GM12864 (cell line): ENCODE measurements at regions not wholly inside any gene's neighbourhood (a gene's known extent, or its start where the extent isn't known, plus 50 kb on each side); places are given as distances from the start of the nearest gene placed in this dataset.

Experiments used
- DNase-seq: peaks from one replicate; pipeline ENCODE4 v3.0.0-alpha.2; 2011; ENCODE audit warnings: low read depth
- H3K4me3 ChIP-seq: 2 replicates; pipeline ENCODE4 v1.5.1; 2011; ENCODE audit warnings: mild to moderate bottlenecking, low read depth, low read length, control low read depth
- TF ChIP-seq, protein P1 (sequence below): IDR thresholded peaks from 2 replicates; pipeline ENCODE4 v1.5.1; 2011; ENCODE audit warnings: low read depth, mild to moderate bottlenecking, moderate library complexity, low read length, control low read depth, inconsistent platforms; ENCODE audit errors: missing control alignments

GRCh38 chr5:51033215-51033614 lies 350.0 kb upstream of the ISL1 start:
- TF ChIP-seq, protein P1, sequence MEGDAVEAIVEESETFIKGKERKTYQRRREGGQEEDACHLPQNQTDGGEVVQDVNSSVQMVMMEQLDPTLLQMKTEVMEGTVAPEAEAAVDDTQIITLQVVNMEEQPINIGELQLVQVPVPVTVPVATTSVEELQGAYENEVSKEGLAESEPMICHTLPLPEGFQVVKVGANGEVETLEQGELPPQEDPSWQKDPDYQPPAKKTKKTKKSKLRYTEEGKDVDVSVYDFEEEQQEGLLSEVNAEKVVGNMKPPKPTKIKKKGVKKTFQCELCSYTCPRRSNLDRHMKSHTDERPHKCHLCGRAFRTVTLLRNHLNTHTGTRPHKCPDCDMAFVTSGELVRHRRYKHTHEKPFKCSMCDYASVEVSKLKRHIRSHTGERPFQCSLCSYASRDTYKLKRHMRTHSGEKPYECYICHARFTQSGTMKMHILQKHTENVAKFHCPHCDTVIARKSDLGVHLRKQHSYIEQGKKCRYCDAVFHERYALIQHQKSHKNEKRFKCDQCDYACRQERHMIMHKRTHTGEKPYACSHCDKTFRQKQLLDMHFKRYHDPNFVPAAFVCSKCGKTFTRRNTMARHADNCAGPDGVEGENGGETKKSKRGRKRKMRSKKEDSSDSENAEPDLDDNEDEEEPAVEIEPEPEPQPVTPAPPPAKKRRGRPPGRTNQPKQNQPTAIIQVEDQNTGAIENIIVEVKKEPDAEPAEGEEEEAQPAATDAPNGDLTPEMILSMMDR: no peak
- DNase-seq: no peak
- no peak overlapping the region for H3K4me3 ChIP-seq

- TF ChIP-seq, protein P1: no peak
Observed at GRCh38 chr5:51034222-51034901, 348.9 kb upstream of the ISL1 start.

DNA sequence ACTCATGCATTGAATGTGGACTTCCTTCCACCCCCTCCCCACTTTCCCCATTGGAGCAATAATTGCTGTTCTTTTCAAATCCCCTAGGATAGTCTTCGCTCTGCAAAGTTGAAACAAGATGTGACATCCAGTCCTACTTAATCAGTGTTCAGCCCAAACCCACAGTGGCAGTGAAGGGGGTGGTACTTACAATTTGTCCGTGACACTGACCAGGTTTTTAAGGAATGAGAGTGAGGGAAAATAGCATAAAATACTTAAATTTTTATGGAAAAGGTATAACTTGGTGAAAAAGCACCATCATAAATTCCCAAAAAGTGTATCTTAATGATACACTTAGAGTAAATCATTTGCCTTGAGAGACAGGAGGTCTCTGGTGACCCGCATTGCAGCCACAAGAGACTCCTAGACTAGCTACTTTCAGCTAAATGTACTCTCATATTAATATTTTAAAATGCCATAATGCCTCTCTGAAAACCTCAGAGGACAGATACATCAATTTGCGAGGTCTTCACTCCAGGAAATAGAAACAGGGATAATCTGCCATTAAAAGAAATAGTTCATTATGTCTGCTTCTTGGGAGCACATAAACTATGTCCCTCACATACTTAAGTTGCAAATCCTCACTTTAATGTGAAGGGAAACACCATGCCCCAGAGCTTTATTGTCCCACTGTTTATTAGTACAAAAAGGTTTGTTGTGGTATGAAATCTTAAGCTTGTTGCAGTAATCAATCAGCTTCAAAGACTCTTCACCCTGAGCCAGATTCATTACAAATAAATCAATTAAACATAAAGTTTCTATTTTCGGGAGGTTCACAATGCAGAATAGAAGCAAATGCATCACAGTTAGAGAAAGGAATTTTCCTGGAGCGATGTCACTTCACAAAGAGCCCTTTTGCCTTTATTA lies 343.6 kb upstream of the ISL1 start:
- no peak for DNase-seq
- no peak overlapping the region for H3K4me3 ChIP-seq
- TF ChIP-seq, protein P1: no peak

More at GRCh38 chr5:51034222-51034901, 348.9 kb upstream of the ISL1 start:
- no peak overlapping the region for H3K4me3 ChIP-seq
- no peak for DNase-seq

- no peak overlapping the region for H3K4me3 ChIP-seq
- TF ChIP-seq, protein P1: no peak
- DNase-seq: no peak
Observed at GRCh38 chr5:51043745-51044144, 339.5 kb upstream of the ISL1 start.

GRCh38 chr5:51047369-51047768 lies 335.9 kb upstream of the ISL1 start:
- H3K4me3 ChIP-seq: no peak overlapping the region
- TF ChIP-seq, protein P1: no peak
- DNase-seq: no peak

GRCh38 chr5:51053361-51053760 lies 329.9 kb upstream of the ISL1 start:
- H3K4me3 ChIP-seq: no peak overlapping the region
- no peak for DNase-seq
- TF ChIP-seq, protein P1: no peak
